ENCODE measurements at regions not wholly inside any gene's neighbourhood (a gene's known extent, or its start where the extent isn't known, plus 50 kb on each side); places are given as distances from the start of the nearest gene placed in this dataset.
"Not testable (repeated sequence)": the region's sequence is repeated elsewhere in the genome, so short reads cannot be mapped to it uniquely, and the experiment has no call there.

- peaks cover 11% of the 10 kb centered on the region for H3K4me1 ChIP-seq (ENCODE audit: control insufficient read depth, insufficient read depth, low read length, poor library complexity, severe bottlenecking)
- H3K27ac ChIP-seq (ENCODE audit: low read depth, low read length, severe bottlenecking), result no peak overlapping the region
- no peaks in the 10 kb centered on the region for H3K9me3 ChIP-seq (ENCODE audit: control insufficient read depth, low read length)
- no peaks in the 10 kb centered on the region for H3K36me3 ChIP-seq (ENCODE audit: control insufficient read depth, insufficient read depth, low read length)
- 87 to 95% methylated on average over 47 to 54 of the region's 58 CpGs for WGBS, 2 experiments (ENCODE audit: insufficient coverage in 2 of 2)
- H3K4me3 ChIP-seq (ENCODE audit: extremely low read depth, insufficient read depth, low read length, poor library complexity, severe bottlenecking), result no peak overlapping the region
Measured at GRCh38 chr10:133012573-133013359, 70.4 kb upstream of the CFAP46 start.

DNA sequence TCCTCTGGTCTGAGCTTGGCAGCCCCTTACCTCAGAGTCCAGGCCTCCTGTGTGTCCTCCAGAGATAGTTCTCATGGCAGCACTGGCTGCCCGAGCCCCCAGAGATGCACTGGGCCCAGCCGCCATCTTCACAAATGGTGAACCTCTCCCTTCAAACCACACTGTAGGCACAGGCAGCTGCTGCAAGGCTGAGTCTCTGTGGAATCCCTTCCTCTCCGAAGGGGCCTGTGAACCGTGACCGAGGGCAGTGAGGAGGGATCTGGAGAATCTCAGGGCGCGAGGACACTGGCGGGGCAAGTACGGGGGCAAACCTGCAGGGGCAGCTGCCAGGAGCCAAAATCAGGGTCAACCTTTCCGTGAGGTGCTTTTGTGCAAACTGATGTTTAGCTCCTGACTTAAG, 69.5 kb upstream of the CFAP46 start:
- 91 to 92% methylated on average over 7 to 9 of the region's 10 CpGs for WGBS, 2 experiments (ENCODE audit: insufficient coverage in 2 of 2)
- peaks cover 11% of the 10 kb centered on the region for H3K4me1 ChIP-seq (ENCODE audit: control insufficient read depth, insufficient read depth, low read length, poor library complexity, severe bottlenecking)
- H3K36me3 ChIP-seq (ENCODE audit: control insufficient read depth, insufficient read depth, low read length), result no peaks in the 10 kb centered on the region
- H3K27ac ChIP-seq (ENCODE audit: low read depth, low read length, severe bottlenecking), result no peak overlapping the region
- no peak overlapping the region for H3K4me3 ChIP-seq (ENCODE audit: extremely low read depth, insufficient read depth, low read length, poor library complexity, severe bottlenecking)
- H3K9me3 ChIP-seq (ENCODE audit: control insufficient read depth, low read length), result no peaks in the 10 kb centered on the region

GRCh38 chr10:133011393-133011792, 69.0 kb upstream of the CFAP46 start:
- H3K36me3 ChIP-seq (ENCODE audit: control insufficient read depth, insufficient read depth, low read length); H3K9me3 ChIP-seq (ENCODE audit: control insufficient read depth, low read length); H3K4me3 ChIP-seq (ENCODE audit: extremely low read depth, insufficient read depth, low read length, poor library complexity, severe bottlenecking); H3K27ac ChIP-seq (ENCODE audit: low read depth, low read length, severe bottlenecking): not testable (repeated sequence)
- peaks cover 11% of the 10 kb centered on the region for H3K4me1 ChIP-seq (ENCODE audit: control insufficient read depth, insufficient read depth, low read length, poor library complexity, severe bottlenecking)
- WGBS, 2 experiments (ENCODE audit: insufficient coverage in 2 of 2), result 92 to 95% methylated on average over 3 to 4 of the region's 9 CpGs

GRCh38 chr10:133010843-133011179, 68.4 kb upstream of the CFAP46 start:
- H3K9me3 ChIP-seq (ENCODE audit: control insufficient read depth, low read length); H3K36me3 ChIP-seq (ENCODE audit: control insufficient read depth, insufficient read depth, low read length); H3K4me3 ChIP-seq (ENCODE audit: extremely low read depth, insufficient read depth, low read length, poor library complexity, severe bottlenecking); H3K27ac ChIP-seq (ENCODE audit: low read depth, low read length, severe bottlenecking): not testable (repeated sequence)
- 90 to 91% methylated on average over 5 of the region's 6 CpGs for WGBS, 2 experiments (ENCODE audit: insufficient coverage in 2 of 2)
- peaks cover 11% of the 10 kb centered on the region for H3K4me1 ChIP-seq (ENCODE audit: control insufficient read depth, insufficient read depth, low read length, poor library complexity, severe bottlenecking)

DNA sequence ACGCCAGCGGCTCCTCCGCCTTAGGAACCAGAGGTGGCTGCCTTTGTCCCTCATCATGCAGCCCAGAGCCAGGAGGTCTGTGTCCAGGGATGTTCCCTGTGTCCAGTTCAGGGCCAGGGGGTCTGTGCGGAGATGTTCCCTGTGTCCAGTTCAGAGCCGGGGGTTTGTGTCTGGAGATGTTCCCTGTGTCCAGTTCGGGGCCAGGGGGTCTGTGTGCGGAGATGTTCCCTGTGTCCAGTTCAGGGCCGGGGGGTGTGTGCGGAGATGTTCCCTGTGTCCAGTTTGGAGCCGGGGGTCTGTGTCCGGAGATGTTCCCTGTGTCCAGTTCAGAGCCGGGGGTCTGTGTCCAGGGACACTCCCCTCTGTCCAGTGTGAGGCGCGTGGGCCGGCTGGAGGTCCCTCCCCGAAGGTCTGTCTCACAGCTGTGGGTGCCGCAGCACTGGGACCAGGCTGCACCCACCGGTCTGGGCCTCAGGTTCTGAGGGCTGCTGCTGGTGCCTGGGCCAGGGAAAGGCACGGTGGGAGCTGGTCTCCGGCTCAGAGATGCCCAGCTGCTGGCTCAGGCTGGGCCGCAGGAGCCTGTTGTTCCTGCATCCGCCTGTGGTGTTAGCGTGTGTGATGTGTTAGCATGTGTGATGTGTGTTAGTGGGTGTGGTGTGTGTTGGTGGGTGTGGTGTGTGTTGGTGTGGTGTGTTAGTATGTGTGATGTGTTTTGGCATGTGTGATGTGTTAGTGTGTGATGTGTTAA, 67.9 kb upstream of the CFAP46 start:
- no peak overlapping the region for H3K27ac ChIP-seq (ENCODE audit: low read depth, low read length, severe bottlenecking)
- no peaks in the 10 kb centered on the region for H3K36me3 ChIP-seq (ENCODE audit: control insufficient read depth, insufficient read depth, low read length)
- WGBS, 2 experiments (ENCODE audit: insufficient coverage in 2 of 2), result 89 to 91% methylated on average over 19 to 23 of the region's 23 CpGs
- H3K4me1 ChIP-seq (ENCODE audit: control insufficient read depth, insufficient read depth, low read length, poor library complexity, severe bottlenecking), result peaks cover 11% of the 10 kb centered on the region
- no peaks in the 10 kb centered on the region for H3K9me3 ChIP-seq (ENCODE audit: control insufficient read depth, low read length)
- H3K4me3 ChIP-seq (ENCODE audit: extremely low read depth, insufficient read depth, low read length, poor library complexity, severe bottlenecking), result no peak overlapping the region

- Histone ChIP-seq H3K9me3 (ENCODE audit: control insufficient read depth, low read length) (no peaks in the 10 kb centered on the region), H3K36me3 (ENCODE audit: control insufficient read depth, insufficient read depth, low read length) (no peaks in the 10 kb centered on the region), H3K4me1 (ENCODE audit: control insufficient read depth, insufficient read depth, low read length, poor library complexity, severe bottlenecking) (peaks cover 11% of the 10 kb centered on the region), H3K4me3 (ENCODE audit: extremely low read depth, insufficient read depth, low read length, poor library complexity, severe bottlenecking) (no peak overlapping the region), H3K27ac (ENCODE audit: low read depth, low read length, severe bottlenecking) (no peak overlapping the region)
- WGBS, 2 experiments (ENCODE audit: insufficient coverage in 2 of 2), result 80% methylated on average over 21 to 23 of the region's 23 CpGs
Measured at GRCh38 chr10:133009218-133009950, 67.0 kb upstream of the CFAP46 start.

- Histone ChIP-seq H3K4me3 (ENCODE audit: extremely low read depth, insufficient read depth, low read length, poor library complexity, severe bottlenecking) (no peak overlapping the region), H3K9me3 (ENCODE audit: control insufficient read depth, low read length) (no peaks in the 10 kb centered on the region), H3K27ac (ENCODE audit: low read depth, low read length, severe bottlenecking) (no peak overlapping the region), H3K4me1 (ENCODE audit: control insufficient read depth, insufficient read depth, low read length, poor library complexity, severe bottlenecking) (peaks cover 11% of the 10 kb centered on the region), H3K36me3 (ENCODE audit: control insufficient read depth, insufficient read depth, low read length) (no peaks in the 10 kb centered on the region)
- whole genome bisulfite sequencing, 2 experiments (ENCODE audit: insufficient coverage in 2 of 2), result 94% methylated on average over 11 of the region's 11 CpGs
Measured at GRCh38 chr10:133008736-133009135, 66.4 kb upstream of the CFAP46 start.

GRCh38 chr10:133008196-133008595, 65.8 kb upstream of the CFAP46 start:
- H3K27ac ChIP-seq (ENCODE audit: low read depth, low read length, severe bottlenecking), result no peak overlapping the region
- peaks cover 11% of the 10 kb centered on the region for H3K4me1 ChIP-seq (ENCODE audit: control insufficient read depth, insufficient read depth, low read length, poor library complexity, severe bottlenecking)
- no peaks in the 10 kb centered on the region for H3K36me3 ChIP-seq (ENCODE audit: control insufficient read depth, insufficient read depth, low read length)
- WGBS, 2 experiments (ENCODE audit: insufficient coverage in 2 of 2), result 88 to 90% methylated on average over 18 to 22 of the region's 23 CpGs
- no peaks in the 10 kb centered on the region for H3K9me3 ChIP-seq (ENCODE audit: control insufficient read depth, low read length)
- no peak overlapping the region for H3K4me3 ChIP-seq (ENCODE audit: extremely low read depth, insufficient read depth, low read length, poor library complexity, severe bottlenecking)

GRCh38 chr10:133007360-133007858, 65.0 kb upstream of the CFAP46 start:
- Histone ChIP-seq H3K4me1 (ENCODE audit: control insufficient read depth, insufficient read depth, low read length, poor library complexity, severe bottlenecking) (peaks cover 11% of the 10 kb centered on the region), H3K9me3 (ENCODE audit: control insufficient read depth, low read length) (no peaks in the 10 kb centered on the region), H3K4me3 (ENCODE audit: extremely low read depth, insufficient read depth, low read length, poor library complexity, severe bottlenecking) (no peak overlapping the region), H3K27ac (ENCODE audit: low read depth, low read length, severe bottlenecking) (no peak overlapping the region), H3K36me3 (ENCODE audit: control insufficient read depth, insufficient read depth, low read length) (no peaks in the 10 kb centered on the region)
- WGBS, 2 experiments (ENCODE audit: insufficient coverage in 2 of 2), result 91% methylated on average over 7 to 11 of the region's 12 CpGs

- H3K4me1 ChIP-seq (ENCODE audit: control insufficient read depth, insufficient read depth, low read length, poor library complexity, severe bottlenecking), result peaks cover 11% of the 10 kb centered on the region
- no peaks in the 10 kb centered on the region for H3K36me3 ChIP-seq (ENCODE audit: control insufficient read depth, insufficient read depth, low read length)
- WGBS, 2 experiments (ENCODE audit: insufficient coverage in 2 of 2), result 87 to 94% methylated on average over 14 to 17 of the region's 18 CpGs
Measured at GRCh38 chr10:133006806-133007205, 64.4 kb upstream of the CFAP46 start.

More at GRCh38 chr10:133006806-133007205, 64.4 kb upstream of the CFAP46 start:
- Histone ChIP-seq H3K27ac (ENCODE audit: low read depth, low read length, severe bottlenecking) (no peak overlapping the region), H3K4me3 (ENCODE audit: extremely low read depth, insufficient read depth, low read length, poor library complexity, severe bottlenecking) (no peak overlapping the region), H3K9me3 (ENCODE audit: control insufficient read depth, low read length) (no peaks in the 10 kb centered on the region)

Measured in mesodermal cell (in vitro differentiated cells).